GM12875 (cell line): ENCODE measurements at regions not wholly inside any gene's neighbourhood (a gene's known extent, or its start where the extent isn't known, plus 50 kb on each side); places are given as distances from the start of the nearest gene placed in this dataset.

Experiments
- H3K4me3 ChIP-seq: one replicate; pipeline ENCODE4 v1.5.1; 2011; ENCODE audit warnings: low read depth, low read length, control low read depth
- TF ChIP-seq, protein P1 (sequence below): IDR thresholded peaks from 2 replicates; pipeline ENCODE4 v1.5.1; 2011; ENCODE audit warnings: low read depth, mild to moderate bottlenecking, control low read depth, inconsistent platforms, low read length, moderate library complexity, borderline replicate concordance; ENCODE audit not compliant: insufficient read depth

DNA sequence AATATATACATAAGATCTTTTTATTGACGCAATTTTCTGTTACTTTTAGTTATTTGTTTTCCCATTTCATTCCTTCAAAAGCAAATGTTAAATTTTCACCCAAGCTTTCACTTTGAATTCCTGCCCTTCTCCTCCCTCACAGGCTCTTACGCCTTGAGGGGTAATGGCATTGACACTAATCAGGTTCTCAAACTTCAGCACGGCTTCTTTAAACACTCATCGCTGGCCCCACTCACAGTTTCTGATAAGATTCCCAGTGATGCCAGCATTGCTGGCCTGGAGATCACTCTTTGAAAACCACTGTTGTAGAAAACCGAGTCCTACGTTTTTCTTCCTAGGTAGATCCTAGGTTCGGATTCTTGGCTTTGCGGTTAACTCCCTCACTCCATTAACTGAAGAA lies 105.6 kb upstream of the EPB41L3 start:
- TF ChIP-seq, protein P1, sequence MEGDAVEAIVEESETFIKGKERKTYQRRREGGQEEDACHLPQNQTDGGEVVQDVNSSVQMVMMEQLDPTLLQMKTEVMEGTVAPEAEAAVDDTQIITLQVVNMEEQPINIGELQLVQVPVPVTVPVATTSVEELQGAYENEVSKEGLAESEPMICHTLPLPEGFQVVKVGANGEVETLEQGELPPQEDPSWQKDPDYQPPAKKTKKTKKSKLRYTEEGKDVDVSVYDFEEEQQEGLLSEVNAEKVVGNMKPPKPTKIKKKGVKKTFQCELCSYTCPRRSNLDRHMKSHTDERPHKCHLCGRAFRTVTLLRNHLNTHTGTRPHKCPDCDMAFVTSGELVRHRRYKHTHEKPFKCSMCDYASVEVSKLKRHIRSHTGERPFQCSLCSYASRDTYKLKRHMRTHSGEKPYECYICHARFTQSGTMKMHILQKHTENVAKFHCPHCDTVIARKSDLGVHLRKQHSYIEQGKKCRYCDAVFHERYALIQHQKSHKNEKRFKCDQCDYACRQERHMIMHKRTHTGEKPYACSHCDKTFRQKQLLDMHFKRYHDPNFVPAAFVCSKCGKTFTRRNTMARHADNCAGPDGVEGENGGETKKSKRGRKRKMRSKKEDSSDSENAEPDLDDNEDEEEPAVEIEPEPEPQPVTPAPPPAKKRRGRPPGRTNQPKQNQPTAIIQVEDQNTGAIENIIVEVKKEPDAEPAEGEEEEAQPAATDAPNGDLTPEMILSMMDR, result no peak
- H3K4me3 ChIP-seq, result no peak overlapping the region

DNA sequence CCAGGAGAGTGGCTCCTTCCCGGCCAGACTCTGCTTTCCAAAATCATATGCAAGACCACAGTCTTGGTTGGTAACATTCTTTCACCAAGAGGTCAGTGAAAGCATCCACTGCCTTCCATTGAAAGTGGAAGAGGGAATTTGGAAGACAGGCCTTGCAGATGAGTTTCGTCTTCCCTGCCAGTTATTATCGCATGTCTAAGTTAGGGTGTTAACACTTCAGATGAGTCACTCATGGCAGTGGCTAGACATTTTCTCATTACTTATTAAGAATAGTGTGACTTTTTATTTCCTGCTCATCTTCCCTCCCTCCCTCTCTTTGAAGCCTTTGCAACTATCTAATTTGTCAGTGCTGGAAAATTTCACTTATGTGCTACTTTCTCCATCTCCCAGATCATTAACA lies 102.9 kb upstream of the EPB41L3 start:
- TF ChIP-seq, protein P1, result no peak
- H3K4me3 ChIP-seq, result no peak overlapping the region

DNA sequence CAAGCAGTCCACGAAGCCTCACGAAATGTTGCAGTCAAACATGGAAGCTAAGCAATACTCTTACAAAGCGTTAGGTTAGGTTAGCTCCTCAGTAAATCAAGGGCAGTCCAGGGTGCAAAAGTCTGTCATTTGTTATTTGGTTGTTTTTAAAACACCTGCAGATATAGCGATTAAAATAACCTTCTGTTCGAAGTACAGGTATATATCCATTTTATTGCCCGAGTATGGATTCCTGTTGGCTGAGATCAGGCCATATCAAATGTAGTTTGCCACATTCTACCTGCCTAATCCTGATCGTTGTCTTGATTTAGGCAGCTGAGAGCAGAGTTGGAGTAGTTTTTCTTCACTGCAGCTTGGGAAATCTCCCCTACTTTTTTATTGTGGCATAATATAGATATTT lies 99.5 kb upstream of the EPB41L3 start:
- no peak overlapping the region for H3K4me3 ChIP-seq
- TF ChIP-seq, protein P1, result no peak

DNA sequence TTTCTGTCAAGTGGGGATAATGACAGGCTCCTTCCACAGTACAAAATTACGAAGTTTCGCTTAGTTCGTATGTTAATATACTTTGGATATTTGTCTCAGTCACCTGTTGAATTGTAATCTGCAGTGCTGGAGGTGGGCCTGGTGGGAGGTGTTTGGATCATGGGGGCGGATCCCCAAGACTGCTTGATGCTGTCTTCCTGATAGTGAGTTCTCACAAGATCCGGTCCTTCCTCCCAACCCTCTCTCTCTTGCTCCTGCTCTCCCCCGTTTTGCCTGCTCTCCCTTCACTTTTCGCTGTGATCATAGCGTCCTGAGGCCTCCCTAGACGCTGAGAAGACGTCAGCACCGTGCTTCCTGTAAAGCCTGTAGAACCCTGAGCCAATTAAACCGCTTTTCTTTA lies 97.1 kb upstream of the EPB41L3 start:
- TF ChIP-seq, protein P1, result no peak
- H3K4me3 ChIP-seq, result no peak overlapping the region

DNA sequence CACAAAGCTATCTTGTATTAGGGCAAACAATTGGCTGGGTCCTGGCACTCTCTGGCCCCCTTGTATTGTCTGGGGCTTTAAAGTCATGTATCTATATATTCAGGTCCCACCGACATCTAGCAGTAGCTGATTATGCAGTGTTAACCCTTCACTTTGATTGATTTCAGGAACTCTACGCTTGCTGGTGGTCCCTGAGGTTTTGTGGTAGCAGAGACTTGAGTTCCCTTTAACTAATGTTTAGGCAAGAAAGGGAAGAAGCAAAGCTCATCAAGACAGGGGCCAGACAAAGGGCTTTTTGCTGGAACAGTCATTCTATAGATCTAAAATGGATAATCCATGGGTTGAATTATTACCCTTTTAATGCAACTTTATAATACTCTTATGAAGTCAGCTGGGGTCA lies 95.3 kb upstream of the EPB41L3 start:
- no peak overlapping the region for H3K4me3 ChIP-seq
- TF ChIP-seq, protein P1, result no peak

DNA sequence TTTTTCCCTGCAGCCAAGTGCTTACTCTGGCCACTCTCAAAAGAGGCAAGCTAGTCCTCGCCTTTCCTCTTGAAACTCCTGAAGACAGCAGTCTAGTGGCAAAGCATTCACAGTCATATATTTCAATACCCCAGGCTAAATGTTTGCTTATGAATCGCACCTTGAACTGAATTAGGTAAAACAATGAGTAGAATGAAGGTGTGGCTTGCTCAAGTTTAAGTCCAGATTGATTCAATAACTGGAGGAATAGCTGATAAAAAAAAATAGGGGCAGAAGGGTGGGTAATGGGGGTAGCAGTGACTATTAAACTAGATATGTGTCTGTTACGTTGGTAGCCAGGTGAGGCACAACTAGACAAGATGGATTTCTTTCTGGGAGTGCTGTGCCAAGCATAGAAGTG lies 88.2 kb upstream of the EPB41L3 start:
- TF ChIP-seq, protein P1, result no peak
- H3K4me3 ChIP-seq, result no peak overlapping the region

DNA sequence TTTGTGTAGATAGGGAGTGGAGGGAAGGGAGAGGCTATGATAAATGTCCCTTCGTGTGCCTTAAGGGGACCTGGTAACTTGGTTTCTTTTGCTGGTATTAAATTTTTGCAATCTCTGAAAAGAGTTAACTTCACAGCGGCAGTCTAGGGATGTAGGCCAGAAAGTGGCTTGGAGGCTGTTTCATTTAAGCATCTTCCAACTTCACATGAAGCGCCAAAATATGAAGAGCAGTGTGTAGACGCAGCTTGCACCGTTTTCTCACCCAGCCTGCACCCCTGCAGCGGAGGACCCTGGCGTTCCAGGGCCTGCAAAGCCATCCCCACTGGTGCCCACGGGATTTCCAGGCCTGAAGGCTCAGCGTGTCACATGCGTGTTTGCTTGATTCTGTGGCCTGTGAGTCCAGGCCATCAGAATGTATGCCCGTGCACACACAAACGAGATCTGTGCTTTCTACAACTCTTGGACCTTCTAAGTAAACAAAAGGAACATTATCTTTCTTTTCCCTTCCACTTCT lies 87.2 kb upstream of the EPB41L3 start:
- TF ChIP-seq, protein P1, result no peak
- no peak overlapping the region for H3K4me3 ChIP-seq
